ENCODE measurements at regions not wholly inside any gene's neighbourhood (a gene's known extent, or its start where the extent isn't known, plus 50 kb on each side); places are given as distances from the start of the nearest gene placed in this dataset.

GRCh38 chr4:129350834-129351721 is 255.1 kb downstream of the C4orf33 start:
- no peak for DNase-seq (ENCODE audit: low read depth)

GRCh38 chr4:129352480-129352879 is 256.5 kb downstream of the C4orf33 start:
- no peak for DNase-seq (ENCODE audit: low read depth)

GRCh38 chr4:129353490-129353889 is 257.5 kb downstream of the C4orf33 start:
- no peak for DNase-seq (ENCODE audit: low read depth)

- no peak for DNase-seq (ENCODE audit: low read depth)
Measured at GRCh38 chr4:129355031-129355430, 259.1 kb downstream of the C4orf33 start.

GRCh38 chr4:129355516-129355915 is 259.6 kb downstream of the C4orf33 start:
- no peak for DNase-seq (ENCODE audit: low read depth)

- no peak for DNase-seq (ENCODE audit: low read depth)
Measured at GRCh38 chr4:129358571-129358970, 262.6 kb downstream of the C4orf33 start.

GRCh38 chr4:129359461-129359860 is 263.5 kb downstream of the C4orf33 start:
- no peak for DNase-seq (ENCODE audit: low read depth)

GRCh38 chr4:129362691-129363274 is 266.8 kb downstream of the C4orf33 start:
- no peak for DNase-seq (ENCODE audit: low read depth)

GRCh38 chr4:129364747-129365452 is 268.9 kb downstream of the C4orf33 start:
- DNase-seq (ENCODE audit: low read depth): no peak

- DNase-seq (ENCODE audit: low read depth): no peak
Measured at GRCh38 chr4:129369361-129370010, 273.5 kb downstream of the C4orf33 start.

- DNase-seq (ENCODE audit: low read depth): no peak
Measured at GRCh38 chr4:129371065-129371464, 275.1 kb downstream of the C4orf33 start.

GRCh38 chr4:129371926-129372325 is 276.0 kb downstream of the C4orf33 start:
- DNase-seq (ENCODE audit: low read depth): no peak

GRCh38 chr4:129377131-129377845 is 281.3 kb downstream of the C4orf33 start:
- DNase-seq (ENCODE audit: low read depth): no peak

- no peak for DNase-seq (ENCODE audit: low read depth)
Measured at GRCh38 chr4:129378364-129378763, 282.4 kb downstream of the C4orf33 start.

GRCh38 chr4:129379429-129379828 is 283.5 kb downstream of the C4orf33 start:
- DNase-seq (ENCODE audit: low read depth): no peak

- DNase-seq (ENCODE audit: low read depth): no peak
Measured at GRCh38 chr4:129384974-129385373, 289.0 kb downstream of the C4orf33 start.

GRCh38 chr4:129387666-129388065 is 291.7 kb downstream of the C4orf33 start:
- DNase-seq (ENCODE audit: low read depth): no peak

GRCh38 chr4:129393976-129394375 is 298.0 kb downstream of the C4orf33 start:
- no peak for DNase-seq (ENCODE audit: low read depth)

GRCh38 chr4:129394635-129395034 is 298.7 kb downstream of the C4orf33 start:
- no peak for DNase-seq (ENCODE audit: low read depth)

- DNase-seq (ENCODE audit: low read depth): no peak
Measured at GRCh38 chr4:129403848-129404247, 307.9 kb downstream of the C4orf33 start.

GRCh38 chr4:129410115-129410514 is 314.2 kb downstream of the C4orf33 start:
- DNase-seq (ENCODE audit: low read depth): no peak

GRCh38 chr4:129415004-129415403 is 319.1 kb downstream of the C4orf33 start:
- DNase-seq (ENCODE audit: low read depth): no peak

Data from T-helper 22 cell (primary cell).